OCI-LY1 (cell line): ENCODE measurements at regions not wholly inside any gene's neighbourhood (a gene's known extent, or its start where the extent isn't known, plus 50 kb on each side); places are given as distances from the start of the nearest gene placed in this dataset.

Experiments used
- H2AFZ ChIP-seq: fragments of 200-600 bp; sonication (generic), shearing (Covaris generic); 2 replicates; pipeline ENCODE4 v1.6.0; 2014; ENCODE audit warnings: antibody characterized with exemption, mild to moderate bottlenecking, low read length
- H3F3A ChIP-seq: fragments of 200-600 bp; sonication (generic), shearing (Covaris generic); 2 replicates; pipeline ENCODE4 v1.6.0; 2014; ENCODE audit warnings: mild to moderate bottlenecking, antibody characterized with exemption, low read length, moderate library complexity; ENCODE audit not compliant: insufficient read depth
- H3K27ac ChIP-seq: fragments of 200-600 bp; sonication (generic); 2 replicates; pipeline ENCODE4 v1.5.1; 2014; ENCODE audit warnings: low read length, mixed run types, mild to moderate bottlenecking, low read depth; ENCODE audit not compliant: poor library complexity, severe bottlenecking
- H3K27me3 ChIP-seq: fragments of 200-600 bp; sonication (generic); 2 replicates; pipeline ENCODE4 v1.6.0; 2014; ENCODE audit warnings: antibody characterized with exemption, mild to moderate bottlenecking, low read length, moderate library complexity; ENCODE audit not compliant: insufficient read depth
- H3K36me3 ChIP-seq: fragments of 200-600 bp; sonication (generic); 2 replicates; pipeline ENCODE4 v1.6.1; 2014; ENCODE audit warnings: mild to moderate bottlenecking, antibody characterized with exemption, low read length, moderate library complexity, mixed read lengths; ENCODE audit not compliant: insufficient read depth
- H3K4me1 ChIP-seq: fragments of 200-600 bp; sonication (generic); 2 replicates; pipeline ENCODE4 v1.5.1; 2014; ENCODE audit warnings: mild to moderate bottlenecking, low read length, moderate library complexity; ENCODE audit not compliant: insufficient read depth, severe bottlenecking
- H3K4me2 ChIP-seq: fragments of 200-600 bp; sonication (generic), shearing (Covaris generic); 2 replicates; pipeline ENCODE4 v1.6.1; 2014; ENCODE audit warnings: low read length
- H3K4me3 ChIP-seq: fragments of 200-600 bp; sonication (generic); 2 replicates; pipeline ENCODE4 v1.5.1; 2014; ENCODE audit warnings: low read length, low read depth, mild to moderate bottlenecking, mixed read lengths; ENCODE audit not compliant: poor library complexity, severe bottlenecking
- H3K79me2 ChIP-seq: fragments of 200-600 bp; shearing (Covaris generic); 2 replicates; pipeline ENCODE4 v1.6.1; 2016; ENCODE audit warnings: mixed run types, low read length, mixed read lengths; ENCODE audit not compliant: insufficient read depth
- H3K9ac ChIP-seq: fragments of 200-600 bp; sonication (generic), shearing (Covaris generic); 2 replicates; pipeline ENCODE4 v1.6.1; 2014; ENCODE audit warnings: mild to moderate bottlenecking, low read length, mixed read lengths
- H3K9me2 ChIP-seq: fragments of 200-600 bp; sonication (generic), shearing (Covaris generic); 2 replicates; pipeline ENCODE4 v1.6.1; 2014; ENCODE audit warnings: low read depth, mild to moderate bottlenecking, low read length, mixed read lengths
- H3K9me3 ChIP-seq: fragments of 200-600 bp; shearing (Covaris generic); 2 replicates; pipeline ENCODE4 v1.6.1; 2014; ENCODE audit warnings: low read length, mixed read lengths
- H4K20me1 ChIP-seq: fragments of 200-600 bp; sonication (generic), shearing (Covaris generic); 2 replicates; pipeline ENCODE4 v1.6.0; 2016; ENCODE audit warnings: mild to moderate bottlenecking, low read length; ENCODE audit not compliant: insufficient read depth
- CTCF ChIP-seq: fragments of 200-600 bp; sonication (generic), shearing (Covaris generic); IDR thresholded peaks from 2 replicates; pipeline ENCODE4 v1.5.1; 2017; ENCODE audit warnings: mild to moderate bottlenecking, antibody characterized with exemption, low read length, moderate library complexity, mixed read lengths
- EZH2 ChIP-seq: fragments of 200-600 bp; sonication (generic), shearing (Covaris generic); IDR thresholded peaks from 2 replicates; pipeline ENCODE4 v1.8.0; 2017; ENCODE audit warnings: borderline replicate concordance, mixed run types, mild to moderate bottlenecking, antibody characterized with exemption, low read length, moderate library complexity, mixed read lengths

GRCh38 chr18:27887287-27887686 is 289.6 kb downstream of the CDH2 start:
- no peak overlapping the region for H3K4me2 ChIP-seq
- H3K4me1 ChIP-seq, result no peaks in the 10 kb centered on the region
- no peaks in the 10 kb centered on the region for H4K20me1 ChIP-seq
- no peak overlapping the region for H3K27ac ChIP-seq
- no peak overlapping the region for H3K4me3 ChIP-seq
- H3K9me3 ChIP-seq, result no peaks in the 10 kb centered on the region
- H3K36me3 ChIP-seq, result no peaks in the 10 kb centered on the region
- no peak overlapping the region for H3K9ac ChIP-seq
- TF ChIP-seq EZH2, result no peak
- no peak for TF ChIP-seq CTCF
- H3K27me3 ChIP-seq, result no peaks in the 10 kb centered on the region
- no peaks in the 10 kb centered on the region for H3F3A ChIP-seq
- H3K9me2 ChIP-seq, result no peaks in the 10 kb centered on the region
- no peak overlapping the region for H2AFZ ChIP-seq
- H3K79me2 ChIP-seq, result no peaks in the 10 kb centered on the region

GRCh38 chr18:27879540-27879939 is 297.4 kb downstream of the CDH2 start:
- Histone ChIP-seq H3K9me2 (no peaks in the 10 kb centered on the region), H3K36me3 (no peaks in the 10 kb centered on the region), H2AFZ (no peak overlapping the region), H3F3A (no peaks in the 10 kb centered on the region), H3K27me3 (no peaks in the 10 kb centered on the region), H3K9me3 (no peaks in the 10 kb centered on the region), H3K27ac (no peak overlapping the region), H3K79me2 (no peaks in the 10 kb centered on the region), H3K4me1 (no peaks in the 10 kb centered on the region), H3K4me2 (no peak overlapping the region), H3K4me3 (no peak overlapping the region), H3K9ac (no peak overlapping the region), H4K20me1 (no peaks in the 10 kb centered on the region)
- TF ChIP-seq CTCF (no peak), EZH2 (no peak)

- Histone ChIP-seq H3K36me3 (no peaks in the 10 kb centered on the region), H3K4me2 (no peak overlapping the region)
Observed at GRCh38 chr18:27871726-27872125, 305.2 kb downstream of the CDH2 start.

More at GRCh38 chr18:27871726-27872125, 305.2 kb downstream of the CDH2 start:
- Histone ChIP-seq H3K4me1 (no peaks in the 10 kb centered on the region), H3K79me2 (no peaks in the 10 kb centered on the region), H2AFZ (no peak overlapping the region), H3K27me3 (no peaks in the 10 kb centered on the region), H3K27ac (no peak overlapping the region), H3K9me3 (no peaks in the 10 kb centered on the region), H3K9ac (no peak overlapping the region), H3F3A (no peaks in the 10 kb centered on the region), H4K20me1 (no peaks in the 10 kb centered on the region), H3K4me3 (no peak overlapping the region), H3K9me2 (no peaks in the 10 kb centered on the region)
- TF ChIP-seq CTCF (no peak), EZH2 (no peak)
